Keratinocyte (primary cell): ENCODE measurements at regions not wholly inside any gene's neighbourhood (a gene's known extent, or its start where the extent isn't known, plus 50 kb on each side); places are given as distances from the start of the nearest gene placed in this dataset.

ENCODE experiments used
- DNase-seq: peaks from one replicate; pipeline ENCODE4 v3.0.0-alpha.2; 2011; ENCODE audit warnings: low read depth, missing footprints, low spot score
- FAIRE-seq: peaks from 2 replicates; lab custom pipeline; 2011; peaks lifted over from hg19 to GRCh38; lab: Jason Lieb, UNC
- H2AFZ ChIP-seq: 2 replicates; pipeline ENCODE4 v1.6.0; 2012; ENCODE audit warnings: low read length, control low read depth, inconsistent platforms; ENCODE audit not compliant: control insufficient read depth
- H3K27ac ChIP-seq: 2 replicates; pipeline ENCODE4 v1.5.1; 2011; ENCODE audit warnings: low read length; ENCODE audit not compliant: control insufficient read depth, insufficient read depth
- H3K27me3 ChIP-seq: 3 replicates; pipeline ENCODE4 v1.6.0; 2011; ENCODE audit warnings: low read length; ENCODE audit not compliant: control insufficient read depth, insufficient read depth; ENCODE audit errors: extremely low read depth
- H3K36me3 ChIP-seq, 2 experiments: 2 replicates in 1 of 2; 3 replicates in 1 of 2; pipeline ENCODE4 v1.5.1; 2011; ENCODE audit warnings: low read length in 2 of 2, mild to moderate bottlenecking in 1 of 2; ENCODE audit not compliant: control insufficient read depth in 2 of 2, insufficient read depth in 2 of 2; ENCODE audit errors: extremely low read depth in 1 of 2
- H3K4me1 ChIP-seq: 3 replicates; pipeline ENCODE4 v1.5.1; 2011; ENCODE audit warnings: low read length; ENCODE audit not compliant: control insufficient read depth, insufficient read depth; ENCODE audit errors: extremely low read depth
- H3K4me2 ChIP-seq: 3 replicates; pipeline ENCODE4 v1.6.0; 2011; ENCODE audit warnings: low read depth, low read length; ENCODE audit not compliant: control insufficient read depth, insufficient read depth; ENCODE audit errors: extremely low read depth
- H3K4me3 ChIP-seq, 3 experiments: fragments of 200-600 bp in 1 of 3; sonication (generic) in 1 of 3; 2 replicates in 2 of 3; 3 replicates in 1 of 3; pipeline ENCODE4 v1.5.1; 2011 to 2016; ENCODE audit warnings: low read length in 3 of 3, mild to moderate bottlenecking in 3 of 3, control low read depth in 2 of 3, inconsistent platforms in 1 of 3, low read depth in 1 of 3, mixed read lengths in 1 of 3, mixed run types in 1 of 3, moderate library complexity in 1 of 3; ENCODE audit not compliant: control insufficient read depth in 2 of 3, insufficient read depth in 2 of 3; ENCODE audit errors: extremely low read depth in 1 of 3
- H3K79me2 ChIP-seq: 2 replicates; pipeline ENCODE4 v1.6.0; 2012; ENCODE audit warnings: low read length; ENCODE audit not compliant: control insufficient read depth, insufficient read depth
- H3K9ac ChIP-seq: 3 replicates; pipeline ENCODE4 v1.6.0; 2011; ENCODE audit warnings: low read length; ENCODE audit not compliant: control insufficient read depth, insufficient read depth; ENCODE audit errors: extremely low read depth
- H3K9me1 ChIP-seq: 3 replicates; pipeline ENCODE4 v1.6.0; 2011; ENCODE audit warnings: low read length; ENCODE audit not compliant: control insufficient read depth, insufficient read depth; ENCODE audit errors: extremely low read depth
- H3K9me3 ChIP-seq: 2 replicates; pipeline ENCODE4 v1.5.1; 2012; ENCODE audit warnings: low read depth, low read length; ENCODE audit not compliant: control insufficient read depth
- H4K20me1 ChIP-seq: 3 replicates; pipeline ENCODE4 v1.6.0; 2011; ENCODE audit warnings: low read length; ENCODE audit not compliant: control insufficient read depth, insufficient read depth; ENCODE audit errors: extremely low read depth
- CTCF ChIP-seq, 3 experiments: IDR thresholded peaks in 1 of 3; conservative IDR thresholded peaks in 1 of 3; optimal IDR thresholded peaks in 1 of 3; 2 replicates in 2 of 3; 3 replicates in 1 of 3; pipeline versions ENCODE3 to v1.5.1; 2011; ENCODE audit warnings: low read length in 3 of 3, mild to moderate bottlenecking in 3 of 3, moderate library complexity in 2 of 3, control low read depth in 1 of 3, inconsistent platforms in 1 of 3; ENCODE audit not compliant: insufficient read depth in 2 of 3; ENCODE audit errors: extremely low read depth in 1 of 3
- EZH2 ChIP-seq: IDR thresholded peaks from one replicate; pipeline ENCODE4 v1.6.1; 2012; ENCODE audit warnings: inconsistent platforms, mild to moderate bottlenecking, low read length, moderate library complexity
- dilution Hi-C: fragments of 300-500 bp; cut with MboI; formaldehyde crosslinking; loops from one replicate; pipeline ENCODE4 v1.7.0; 2020; ENCODE audit warnings: low sequenced_read_pairs; ENCODE audit not compliant: extremely low pct_ligation_motif_present

DNA sequence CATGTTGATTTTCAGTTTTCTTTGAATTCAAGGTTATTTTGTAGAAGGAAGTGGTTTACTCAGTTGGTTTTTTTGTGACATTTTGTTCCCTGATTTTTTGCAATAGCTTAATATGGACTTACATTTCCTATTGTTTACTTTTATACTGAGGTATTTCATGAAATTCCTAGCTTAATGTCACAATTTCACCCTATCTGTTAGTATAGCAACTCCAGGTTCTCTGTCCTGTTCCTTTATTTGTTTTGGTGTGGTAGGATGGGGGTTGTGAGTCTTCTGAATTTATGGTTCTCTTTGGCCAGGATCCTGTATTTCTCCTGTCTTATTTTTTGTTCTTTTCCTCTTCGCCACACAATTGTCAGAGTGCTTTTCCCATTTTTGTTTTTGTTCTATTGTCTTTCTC is 523.4 kb upstream of the ARRDC3 start:
- Histone ChIP-seq H2AFZ (no peak overlapping the region), H3K79me2 (no peaks in the 10 kb centered on the region), H3K27me3 (no peaks in the 10 kb centered on the region), H3K9ac (no peak overlapping the region), H3K27ac (no peak overlapping the region), H3K9me1 (no peaks in the 10 kb centered on the region), H3K9me3 (no peaks in the 10 kb centered on the region), H3K4me1 (no peaks in the 10 kb centered on the region), H3K36me3 (no peaks in the 10 kb centered on the region), H4K20me1 (no peaks in the 10 kb centered on the region), H3K4me2 (no peak overlapping the region), H3K4me3 (no peak overlapping the region)
- TF ChIP-seq CTCF (optimal IDR thresholded peaks at IDR 0.05 in 1 of 3, IDR thresholded peaks at IDR 0.05 in 1 of 3, conservative IDR thresholded peaks at IDR 0.05 in 1 of 3; ENCODE audit: extremely low read depth in 1 of 3, insufficient read depth in 2 of 3, low read length in 3 of 3) (no peak), EZH2 (no peak)
- DNase-seq (no peak), FAIRE-seq (no peak)
- dilution Hi-C loops, result no loop called here

- H4K20me1 ChIP-seq, result no peaks in the 10 kb centered on the region
- DNase-seq (no peak), FAIRE-seq (no peak)
- no peaks in the 10 kb centered on the region for H3K9me1 ChIP-seq
- no peak overlapping the region for H3K4me2 ChIP-seq
- dilution Hi-C loops, result no loop called here
- H3K9me3 ChIP-seq, result no peaks in the 10 kb centered on the region
- no peaks in the 10 kb centered on the region for H3K36me3 ChIP-seq
- TF ChIP-seq CTCF (optimal IDR thresholded peaks at IDR 0.05 in 1 of 3, IDR thresholded peaks at IDR 0.05 in 1 of 3, conservative IDR thresholded peaks at IDR 0.05 in 1 of 3; ENCODE audit: extremely low read depth in 1 of 3, insufficient read depth in 2 of 3, low read length in 3 of 3) (no peak), EZH2 (no peak)
- no peak overlapping the region for H3K4me3 ChIP-seq
- H3K27me3 ChIP-seq, result no peaks in the 10 kb centered on the region
- no peaks in the 10 kb centered on the region for H3K4me1 ChIP-seq
- no peak overlapping the region for H2AFZ ChIP-seq
- H3K9ac ChIP-seq, result no peak overlapping the region
- no peak overlapping the region for H3K27ac ChIP-seq
- no peaks in the 10 kb centered on the region for H3K79me2 ChIP-seq
Measured at GRCh38 chr5:91906027-91906426, 522.9 kb upstream of the ARRDC3 start.
